H9 (cell line): ENCODE measurements at regions not wholly inside any gene's neighbourhood (a gene's known extent, or its start where the extent isn't known, plus 50 kb on each side); places are given as distances from the start of the nearest gene placed in this dataset.

Experiments used
- DNase-seq: peaks from one replicate; pipeline ENCODE4 v3.0.0-alpha.2; 2017
- H2AFZ ChIP-seq: one replicate; pipeline ENCODE4 v1.6.1; 2013; ENCODE audit warnings: mild to moderate bottlenecking, low read length, control low read depth, moderate library complexity
- H2AK5ac ChIP-seq: 2 replicates; pipeline ENCODE4 v1.6.1; 2013; ENCODE audit warnings: low read length, control low read depth, mixed read lengths; ENCODE audit not compliant: insufficient read length
- H2BK120ac ChIP-seq: one replicate; pipeline ENCODE4 v1.6.1; 2013; ENCODE audit warnings: low read depth, mild to moderate bottlenecking, low read length, control low read depth, inconsistent platforms; ENCODE audit not compliant: poor library complexity, severe bottlenecking
- H2BK12ac ChIP-seq: 2 replicates; pipeline ENCODE4 v1.6.1; 2013; ENCODE audit warnings: low read length, control low read depth, mixed read lengths, low read depth; ENCODE audit not compliant: insufficient read length
- H2BK15ac ChIP-seq: 2 replicates; pipeline ENCODE4 v1.6.1; 2013; ENCODE audit warnings: low read depth, low read length, control low read depth
- H2BK20ac ChIP-seq: one replicate; pipeline ENCODE4 v1.6.1; 2013; ENCODE audit warnings: low read depth, mild to moderate bottlenecking, low read length, control low read depth, inconsistent platforms; ENCODE audit not compliant: poor library complexity, severe bottlenecking
- H2BK5ac ChIP-seq: 2 replicates; pipeline ENCODE4 v1.6.1; 2013; ENCODE audit warnings: low read length, control low read depth, mixed read lengths; ENCODE audit not compliant: insufficient read length
- H3K14ac ChIP-seq: 2 replicates; pipeline ENCODE4 v1.6.1; 2013; ENCODE audit warnings: low read length, control low read depth; ENCODE audit not compliant: insufficient read depth
- H3K18ac ChIP-seq: 2 replicates; pipeline ENCODE4 v1.6.1; 2013; ENCODE audit warnings: low read depth, mild to moderate bottlenecking, mixed read lengths, low read length, control low read depth; ENCODE audit not compliant: insufficient read length
- H3K23ac ChIP-seq: 2 replicates; pipeline ENCODE4 v1.6.1; 2013; ENCODE audit warnings: low read length, control low read depth, mixed read lengths, low read depth; ENCODE audit not compliant: insufficient read length
- H3K23me2 ChIP-seq: 2 replicates; pipeline ENCODE4 v1.6.1; 2013; ENCODE audit warnings: low read depth, mild to moderate bottlenecking, mixed read lengths, low read length, control low read depth; ENCODE audit not compliant: insufficient read length, poor library complexity, severe bottlenecking
- H3K27ac ChIP-seq: 2 replicates; pipeline ENCODE4 v1.5.1; 2013; ENCODE audit warnings: low read length, control low read depth, mixed read lengths, low read depth; ENCODE audit not compliant: insufficient read length
- H3K27me3 ChIP-seq: 2 replicates; pipeline ENCODE4 v1.6.1; 2013; ENCODE audit warnings: low read length, control low read depth, inconsistent platforms; ENCODE audit not compliant: insufficient read depth
- H3K4ac ChIP-seq: 2 replicates; pipeline ENCODE4 v1.6.1; 2013; ENCODE audit warnings: low read depth, mild to moderate bottlenecking, control low read depth, inconsistent platforms, low read length, moderate library complexity
- H3K4me1 ChIP-seq: 2 replicates; pipeline ENCODE4 v1.6.1; 2013; ENCODE audit warnings: low read length, control low read depth, inconsistent platforms; ENCODE audit not compliant: insufficient read depth
- H3K4me2 ChIP-seq: 2 replicates; pipeline ENCODE4 v1.6.1; 2013; ENCODE audit warnings: low read length, control low read depth, mixed read lengths; ENCODE audit not compliant: insufficient read length, insufficient read depth
- H3K56ac ChIP-seq: 2 replicates; pipeline ENCODE4 v1.6.1; 2013; ENCODE audit warnings: low read depth, mild to moderate bottlenecking, mixed read lengths, low read length, control low read depth; ENCODE audit not compliant: insufficient read length
- H3K79me1 ChIP-seq: 2 replicates; pipeline ENCODE4 v1.6.1; 2013; ENCODE audit warnings: low read depth, mild to moderate bottlenecking, moderate library complexity, low read length, control low read depth, inconsistent platforms; ENCODE audit not compliant: insufficient read depth, poor library complexity, severe bottlenecking
- H3K79me2 ChIP-seq: 2 replicates; pipeline ENCODE4 v1.6.1; 2013; ENCODE audit warnings: low read length, control low read depth, inconsistent platforms; ENCODE audit not compliant: insufficient read depth
- H3K9ac ChIP-seq: 2 replicates; pipeline ENCODE4 v1.6.1; 2013; ENCODE audit warnings: low read length, control low read depth, mixed read lengths; ENCODE audit not compliant: insufficient read length; ENCODE audit errors: extremely low read depth
- H3K9me3 ChIP-seq: one replicate; pipeline ENCODE4 v1.6.1; 2013; ENCODE audit warnings: low read depth, low read length, inconsistent platforms; ENCODE audit not compliant: control insufficient read depth
- H3T11ph ChIP-seq: one replicate; pipeline ENCODE4 v1.6.1; 2013; ENCODE audit warnings: mild to moderate bottlenecking, low read length, control low read depth, inconsistent platforms
- H4K20me1 ChIP-seq: one replicate; pipeline ENCODE4 v1.6.1; 2013; ENCODE audit not compliant: control insufficient read depth, insufficient read length, insufficient read depth
- H4K5ac ChIP-seq: 2 replicates; pipeline ENCODE4 v1.6.1; 2013; ENCODE audit warnings: low read depth, mild to moderate bottlenecking, mixed read lengths, low read length, control low read depth; ENCODE audit not compliant: insufficient read length
- H4K8ac ChIP-seq: replicated peaks from 2 replicates; pipeline ENCODE4 v1.6.1; 2013; ENCODE audit warnings: low read length, control low read depth, mixed read lengths, low read depth; ENCODE audit not compliant: insufficient read length
- H4K91ac ChIP-seq: 2 replicates; pipeline ENCODE4 v1.6.1; 2013; ENCODE audit warnings: low read depth, mild to moderate bottlenecking, moderate library complexity, mixed read lengths, low read length, control low read depth; ENCODE audit not compliant: insufficient read length
- H3K27ac Mint-ChIP-seq, 3 experiments: 2 replicates in 2 of 3; 3 replicates in 1 of 3; pipeline ENCODE4 v1.8.0; 2020 to 2021; ENCODE audit warnings: mixed read lengths in 3 of 3, mild to moderate bottlenecking in 1 of 3, moderate library complexity in 1 of 3
- H3K27me3 Mint-ChIP-seq: 2 replicates; pipeline ENCODE4 v1.8.0; 2021; ENCODE audit warnings: low read depth, mild to moderate bottlenecking, moderate library complexity, mixed read lengths
- H3K36me3 Mint-ChIP-seq, 3 experiments: 2 replicates in 2 of 3; 3 replicates in 1 of 3; pipeline ENCODE4 v1.8.0; 2020 to 2021; ENCODE audit warnings: low read depth in 3 of 3, mixed read lengths in 3 of 3; ENCODE audit not compliant: insufficient read depth in 1 of 3
- H3K4me1 Mint-ChIP-seq, 2 experiments: 2 replicates each; pipeline ENCODE4 v1.8.0; 2020; ENCODE audit warnings: mixed read lengths in 2 of 2
- H3K4me3 Mint-ChIP-seq, 2 experiments: 2 replicates in 1 of 2; 3 replicates in 1 of 2; pipeline ENCODE4 v1.8.0; 2020 to 2021; ENCODE audit warnings: mild to moderate bottlenecking in 2 of 2, mixed read lengths in 2 of 2, moderate library complexity in 1 of 2
- H3K9me3 Mint-ChIP-seq, 2 experiments: 2 replicates in 1 of 2; 3 replicates in 1 of 2; pipeline ENCODE4 v1.8.0; 2020; ENCODE audit warnings: mild to moderate bottlenecking in 2 of 2, mixed read lengths in 2 of 2, moderate library complexity in 1 of 2
- WGBS: extraction: QIAGEN DNeasy Blood & Tissue Kit; methylation state at CpG from one replicate; pipeline ENCODE4 v1.1.7; 2013; ENCODE audit warnings: missing lambda C conversion rate, low lambda C conversion rate, mixed read lengths; ENCODE audit not compliant: insufficient read length; ENCODE audit errors: extremely low coverage; 5-methylcytosine and 5-hydroxymethylcytosine counted together
- TF ChIP-seq, protein P1 (sequence below): fragments of 200-600 bp; sonication (generic); conservative IDR thresholded peaks from 3 replicates; pipeline ENCODE4 v1.8.0; 2021; ENCODE audit warnings: antibody characterized with exemption, mild to moderate bottlenecking

DNA sequence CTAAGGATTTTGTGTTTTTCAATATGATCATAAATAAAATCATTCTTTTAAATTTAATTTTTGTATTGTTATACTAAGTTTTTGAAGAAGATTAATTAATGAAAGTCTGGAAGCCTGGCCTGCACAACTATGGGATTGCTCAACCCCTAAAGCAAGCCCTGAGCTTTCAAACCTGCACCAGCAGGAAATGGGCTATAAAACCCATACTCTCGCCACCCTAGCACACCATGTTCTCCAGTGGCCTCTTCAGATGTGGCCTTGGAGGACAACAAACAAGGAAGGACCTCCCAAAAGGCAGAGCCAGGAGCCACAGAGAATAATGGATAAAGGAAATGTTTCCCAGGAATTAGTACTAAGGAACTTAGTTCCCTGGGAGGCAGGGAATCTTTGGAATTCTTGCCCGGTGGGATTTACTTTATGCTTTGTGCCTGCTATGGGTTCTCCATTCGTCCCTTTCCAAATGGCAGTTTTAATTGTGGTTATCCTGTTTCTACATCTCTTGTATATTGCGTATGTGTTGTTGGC is 212.5 kb downstream of the ZFP36L2 start:
- H3K4me1 ChIP-seq, result peaks cover 4% of the 10 kb centered on the region
- no peak overlapping the region for H2BK120ac ChIP-seq
- no peak overlapping the region for H3K23ac ChIP-seq
- no peak overlapping the region for H2AK5ac ChIP-seq
- no peak overlapping the region for H3K27ac ChIP-seq
- no peak overlapping the region for H3K9ac ChIP-seq
- Mint-ChIP-seq H3K4me3 (no peak overlapping the region), H3K27me3 (no peaks in the 10 kb centered on the region), H3K27ac (0 out of 7 replicates have a peak overlapping the region, but pooled peaks of 1 of the 3 experiments have one; percentile 55), H3K9me3 (no peaks in the 10 kb centered on the region), H3K36me3 (no peaks in the 10 kb centered on the region), H3K4me1 (peaks cover 11 to 19% of the 10 kb centered on the region in 2 experiments)
- H4K20me1 ChIP-seq, result no peaks in the 10 kb centered on the region
- H3K18ac ChIP-seq, result no peak overlapping the region
- no peak overlapping the region for H3K4me2 ChIP-seq
- DNase-seq, result no peak
- no peaks in the 10 kb centered on the region for H3K79me2 ChIP-seq
- no peak overlapping the region for H3T11ph ChIP-seq
- no peak overlapping the region for H2AFZ ChIP-seq
- no peak overlapping the region for H2BK15ac ChIP-seq
- no peak overlapping the region for H4K91ac ChIP-seq
- no peak overlapping the region for H3K56ac ChIP-seq
- H3K27me3 ChIP-seq, result no peaks in the 10 kb centered on the region
- no peak overlapping the region for H3K4ac ChIP-seq
- no peak overlapping the region for H2BK20ac ChIP-seq
- H3K9me3 ChIP-seq, result no peaks in the 10 kb centered on the region
- H2BK12ac ChIP-seq, result no peak overlapping the region
- H4K5ac ChIP-seq, result no peak overlapping the region
- H2BK5ac ChIP-seq, result no peak overlapping the region
- no CpG with 5 or more reads among the region's 4 CpGs for WGBS
- H3K79me1 ChIP-seq, result no peaks in the 10 kb centered on the region
- TF ChIP-seq, protein P1, sequence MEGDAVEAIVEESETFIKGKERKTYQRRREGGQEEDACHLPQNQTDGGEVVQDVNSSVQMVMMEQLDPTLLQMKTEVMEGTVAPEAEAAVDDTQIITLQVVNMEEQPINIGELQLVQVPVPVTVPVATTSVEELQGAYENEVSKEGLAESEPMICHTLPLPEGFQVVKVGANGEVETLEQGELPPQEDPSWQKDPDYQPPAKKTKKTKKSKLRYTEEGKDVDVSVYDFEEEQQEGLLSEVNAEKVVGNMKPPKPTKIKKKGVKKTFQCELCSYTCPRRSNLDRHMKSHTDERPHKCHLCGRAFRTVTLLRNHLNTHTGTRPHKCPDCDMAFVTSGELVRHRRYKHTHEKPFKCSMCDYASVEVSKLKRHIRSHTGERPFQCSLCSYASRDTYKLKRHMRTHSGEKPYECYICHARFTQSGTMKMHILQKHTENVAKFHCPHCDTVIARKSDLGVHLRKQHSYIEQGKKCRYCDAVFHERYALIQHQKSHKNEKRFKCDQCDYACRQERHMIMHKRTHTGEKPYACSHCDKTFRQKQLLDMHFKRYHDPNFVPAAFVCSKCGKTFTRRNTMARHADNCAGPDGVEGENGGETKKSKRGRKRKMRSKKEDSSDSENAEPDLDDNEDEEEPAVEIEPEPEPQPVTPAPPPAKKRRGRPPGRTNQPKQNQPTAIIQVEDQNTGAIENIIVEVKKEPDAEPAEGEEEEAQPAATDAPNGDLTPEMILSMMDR, result no peak
- no peaks in the 10 kb centered on the region for H3K23me2 ChIP-seq
- H3K14ac ChIP-seq, result no peak overlapping the region
- H4K8ac ChIP-seq, result no peak overlapping the region
